B cell (primary cell): ENCODE measurements at regions not wholly inside any gene's neighbourhood (a gene's known extent, or its start where the extent isn't known, plus 50 kb on each side); places are given as distances from the start of the nearest gene placed in this dataset.

Experiments used
- ATAC-seq: fragments of 200-7000 bp; cut with Tn5 transposase; one replicate; pipeline ENCODE4 v1.10.0; 2021; ENCODE audit warnings: low read depth, mild to moderate bottlenecking, moderate number of reproducible peaks, moderate library complexity
- CTCF ChIA-PET: fragments of 350-600 bp; sonication (Branson Sonifier 250); formaldehyde crosslinking; loops from one replicate; lab custom pipeline; 2021; ENCODE audit warnings: antibody characterized with exemption, inconsistent platforms; lab: Charles Lee
- POLR2A ChIA-PET: fragments of 350-600 bp; sonication (Branson Sonifier 250); formaldehyde crosslinking; loops from one replicate; lab custom pipeline; 2021; ENCODE audit warnings: antibody characterized with exemption; lab: Charles Lee
- DNase-seq: peaks from one replicate; pipeline ENCODE4 v3.0.0; 2013
- H2AFZ ChIP-seq: 2 replicates; pipeline ENCODE4 v1.6.1; 2012; ENCODE audit warnings: mild to moderate bottlenecking, low read depth, low read length; ENCODE audit not compliant: insufficient read depth, poor library complexity, severe bottlenecking
- H3K27ac ChIP-seq, 2 donors: 1 replicate in 1 of 2; 2 replicates in 1 of 2; pipeline ENCODE4 v1.5.1; 2012 to 2013; ENCODE audit warnings: low read length in 2 of 2, mild to moderate bottlenecking in 2 of 2, moderate library complexity in 1 of 2
- H3K27me3 ChIP-seq, 4 experiments: fragments of 200-600 bp in 1 of 4; sonication (generic) in 1 of 4; replicated peaks in 1 of 4; 1 replicate in 2 of 4; 2 replicates in 2 of 4; pipeline versions ENCODE4 v1.6.1 to v1.7.0; 2013 to 2016; ENCODE audit warnings: low read length in 3 of 4, mild to moderate bottlenecking in 2 of 4, mixed read lengths in 1 of 4, moderate library complexity in 1 of 4; ENCODE audit not compliant: insufficient read depth in 4 of 4, control insufficient read depth in 3 of 4; ENCODE audit errors: control extremely low read depth in 1 of 4
- H3K36me3 ChIP-seq, 2 experiments: replicated peaks in 1 of 2; 1 replicate in 1 of 2; 2 replicates in 1 of 2; pipeline versions ENCODE4 v1.6.1 to v1.7.1; 2013; ENCODE audit warnings: low read length in 1 of 2; ENCODE audit not compliant: insufficient read depth in 2 of 2, control insufficient read depth in 1 of 2; ENCODE audit errors: control extremely low read depth in 1 of 2, extremely low read depth in 1 of 2
- H3K4me1 ChIP-seq, 2 donors: fragments of 200-600 bp in 1 of 2; sonication (generic) in 1 of 2; 1 replicate in 1 of 2; 2 replicates in 1 of 2; pipeline versions ENCODE4 v1.5.1 to v1.6.1; 2013 to 2017; ENCODE audit warnings: low read length in 2 of 2; ENCODE audit not compliant: control insufficient read depth in 2 of 2, insufficient read depth in 2 of 2
- H3K4me2 ChIP-seq: replicated peaks from 2 replicates; pipeline ENCODE3; 2012; ENCODE audit warnings: mild to moderate bottlenecking, low read depth, low read length; ENCODE audit not compliant: poor library complexity, severe bottlenecking
- H3K4me3 ChIP-seq, 5 experiments: fragments of 200-600 bp in 1 of 5; sonication (generic) in 1 of 5; 1 replicate in 3 of 5; 2 replicates in 2 of 5; pipeline versions ENCODE4 v1.5.1 to v1.7.0; 2011 to 2016; ENCODE audit warnings: low read length in 4 of 5, mild to moderate bottlenecking in 4 of 5, low read depth in 2 of 5, control low read depth in 1 of 5, moderate library complexity in 1 of 5; ENCODE audit not compliant: insufficient read depth in 1 of 5; ENCODE audit errors: control extremely low read depth in 1 of 5, extremely low read depth in 1 of 5
- H3K79me2 ChIP-seq: fragments of 200-600 bp; sonication (generic); one replicate; pipeline ENCODE4 v1.6.0; 2016; ENCODE audit warnings: low read length; ENCODE audit not compliant: control insufficient read depth, insufficient read depth
- H3K9ac ChIP-seq: fragments of 200-600 bp; sonication (generic); 2 replicates; pipeline ENCODE4 v1.6.1; 2017; ENCODE audit warnings: mild to moderate bottlenecking, low read length, moderate library complexity
- H3K9me3 ChIP-seq, 3 donors: one replicate each; pipeline versions ENCODE4 v1.6.1 to v1.7.1; 2013; ENCODE audit warnings: low read length in 2 of 3; ENCODE audit not compliant: control insufficient read depth in 2 of 3, insufficient read depth in 1 of 3; ENCODE audit errors: control extremely low read depth in 1 of 3
- H4K20me1 ChIP-seq: 2 replicates; pipeline ENCODE4 v1.6.0; 2012; ENCODE audit warnings: mild to moderate bottlenecking, low read length; ENCODE audit not compliant: insufficient read depth, control insufficient read depth, poor library complexity, severe bottlenecking
- H3K27ac Mint-ChIP-seq: one replicate; pipeline ENCODE4 v1.8.0; 2021; ENCODE audit warnings: mixed read lengths
- H3K27me3 Mint-ChIP-seq: one replicate; pipeline ENCODE4 v1.8.0; 2021; ENCODE audit warnings: mixed read lengths
- H3K4me1 Mint-ChIP-seq: one replicate; pipeline ENCODE4 v1.8.0; 2021; ENCODE audit warnings: mixed read lengths
- H3K4me3 Mint-ChIP-seq: one replicate; pipeline ENCODE4 v1.8.0; 2021; ENCODE audit warnings: mixed read lengths
- H3K9me3 Mint-ChIP-seq: one replicate; pipeline ENCODE4 v1.8.0; 2022; ENCODE audit warnings: mixed read lengths; ENCODE audit not compliant: insufficient read depth
- CTCF ChIP-seq: fragments of 200-600 bp; IDR thresholded peaks from one replicate; pipeline ENCODE4 v1.8.0; 2022; ENCODE audit warnings: antibody characterized with exemption, mild to moderate bottlenecking
- EZH2 ChIP-seq: IDR thresholded peaks from 2 replicates; pipeline ENCODE4 v1.6.1; 2012; ENCODE audit warnings: borderline replicate concordance, low read depth, mild to moderate bottlenecking, moderate library complexity, low read length; ENCODE audit not compliant: insufficient read depth, poor library complexity, severe bottlenecking
- WGBS: methylation state at CpG from one replicate; pipeline ENCODE4 v1.1.5; 2013; ENCODE audit warnings: missing lambda C conversion rate; ENCODE audit not compliant: insufficient coverage; 5-methylcytosine and 5-hydroxymethylcytosine counted together
- intact Hi-C: fragments of 100-400 bp; cut with micrococcal nuclease; formaldehyde crosslinking; loops from one replicate; pipeline ENCODE4 v1.10.0; 2022

GRCh38 chr20:21020659-21021471, 85.3 kb downstream of the LINC00237 start:
- WGBS: 86% methylated on average over 2 of the region's 11 CpGs
- Histone ChIP-seq H3K27ac (no peak overlapping the region), H2AFZ (no peak overlapping the region), H3K4me3 (no peak overlapping the region), H3K36me3 (no peaks in the 10 kb centered on the region), H3K9me3 (no peaks in the 10 kb centered on the region), H3K9ac (no peak overlapping the region), H4K20me1 (no peaks in the 10 kb centered on the region), H3K27me3 (peaks cover 0 to 21% (median 10%) of the 10 kb centered on the region in 4 experiments), H3K4me1 (no peaks in the 10 kb centered on the region), H3K4me2 (no peak overlapping the region), H3K79me2 (no peaks in the 10 kb centered on the region)
- TF ChIP-seq CTCF: no peak
- TF ChIP-seq EZH2: no peak
- ChIA-PET CTCF (interaction anchor here (1.5 kb wide), 1 partner anchor 10 kb away, joined by 4 read pairs; no protein-coding TSS in a partner anchor), POLR2A (no interaction called here)
- ATAC-seq: no peak
- peaks cover 50% of the 10 kb centered on the region for H3K27me3 Mint-ChIP-seq
- H3K4me3 Mint-ChIP-seq: no peak overlapping the region
- H3K4me1 Mint-ChIP-seq: no peaks in the 10 kb centered on the region
- H3K27ac Mint-ChIP-seq: no peak overlapping the region
- DNase-seq: no peak
- intact Hi-C loops: no loop called here
- no peaks in the 10 kb centered on the region for H3K9me3 Mint-ChIP-seq

- WGBS: 15% methylated on average over 39 of the region's 42 CpGs
- no peak for TF ChIP-seq EZH2
- CTCF ChIA-PET: no interaction called here
- H3K27me3 ChIP-seq: peaks cover 0 to 21% (median 10%) of the 10 kb centered on the region in 4 experiments
- H3K4me2 ChIP-seq: no peak overlapping the region
- DNase-seq (no peak), ATAC-seq (no peak)
- intact Hi-C loops: no loop called here
- POLR2A ChIA-PET: no interaction called here
- H3K27ac ChIP-seq: no peak overlapping the region
- no peaks in the 10 kb centered on the region for H3K9me3 Mint-ChIP-seq
- no peaks in the 10 kb centered on the region for H3K9me3 ChIP-seq
- no peak overlapping the region for H3K4me3 Mint-ChIP-seq
- no peaks in the 10 kb centered on the region for H3K4me1 ChIP-seq
- no peaks in the 10 kb centered on the region for H3K79me2 ChIP-seq
- no peak overlapping the region for H3K4me3 ChIP-seq
- no peaks in the 10 kb centered on the region for H3K36me3 ChIP-seq
- H4K20me1 ChIP-seq: no peaks in the 10 kb centered on the region
- no peaks in the 10 kb centered on the region for H3K4me1 Mint-ChIP-seq
- peaks cover 50% of the 10 kb centered on the region for H3K27me3 Mint-ChIP-seq
- no peak overlapping the region for H2AFZ ChIP-seq
- no peak overlapping the region for H3K9ac ChIP-seq
- H3K27ac Mint-ChIP-seq: no peak overlapping the region
Observed at GRCh38 chr20:21019814-21020658, 86.1 kb downstream of the LINC00237 start.
